Embryonic facial prominence (tissue), 1 donor: ENCODE measurements at regions not wholly inside any gene's neighbourhood (a gene's known extent, or its start where the extent isn't known, plus 50 kb on each side); places are given as distances from the start of the nearest gene placed in this dataset.
A peak's percentile ranks its signal among the peaks of the same experiment; 100 is the strongest.
"Not testable (repeated sequence)": the region's sequence is repeated elsewhere in the genome, so short reads cannot be mapped to it uniquely, and the experiment has no call there.

Experiments
- DNase-seq: peaks from one replicate; pipeline ENCODE4 v3.0.0-alpha.2; 2016; ENCODE audit errors: extremely low spot score

- DNase-seq = no peak
Measured at GRCh38 chr9:108282872-108283271, 572.9 kb downstream of the ACTL7B start.

- DNase-seq = no peak
Measured at GRCh38 chr9:108281696-108282095, 574.1 kb downstream of the ACTL7B start.

GRCh38 chr9:108278341-108278740 lies 577.4 kb downstream of the ACTL7B start:
- DNase-seq = no peak

GRCh38 chr9:108277216-108277615 lies 578.6 kb downstream of the ACTL7B start:
- DNase-seq = no peak

GRCh38 chr9:108275906-108276305 lies 579.9 kb downstream of the ACTL7B start:
- no peak for DNase-seq

GRCh38 chr9:108274971-108275370 lies 580.8 kb downstream of the ACTL7B start:
- no peak for DNase-seq

GRCh38 chr9:108273988-108274387 lies 581.8 kb downstream of the ACTL7B start:
- DNase-seq = no peak

- no peak for DNase-seq
Measured at GRCh38 chr9:108272349-108272899, 583.4 kb downstream of the ACTL7B start.

GRCh38 chr9:108271646-108272348 lies 584.0 kb downstream of the ACTL7B start:
- DNase-seq = peak; percentile 94

- no peak for DNase-seq
Measured at GRCh38 chr9:108271236-108271635, 584.5 kb downstream of the ACTL7B start.

GRCh38 chr9:108270561-108270960 lies 585.2 kb downstream of the ACTL7B start:
- DNase-seq = no peak

- no peak for DNase-seq
Measured at GRCh38 chr9:108270051-108270450, 585.7 kb downstream of the ACTL7B start.

GRCh38 chr9:108269371-108269770 lies 586.4 kb downstream of the ACTL7B start:
- no peak for DNase-seq

- no peak for DNase-seq
Measured at GRCh38 chr9:108265065-108265464, 590.7 kb downstream of the ACTL7B start.

- no peak for DNase-seq
Measured at GRCh38 chr9:108264093-108264492, 591.7 kb downstream of the ACTL7B start.

- no peak for DNase-seq
Measured at GRCh38 chr9:108262836-108263235, 593.0 kb downstream of the ACTL7B start.

- DNase-seq = no peak
Measured at GRCh38 chr9:108259917-108260675, 595.7 kb downstream of the ACTL7B start.

- no peak for DNase-seq
Measured at GRCh38 chr9:108258640-108259039, 597.1 kb downstream of the ACTL7B start.

GRCh38 chr9:108257382-108257781 lies 598.4 kb downstream of the ACTL7B start:
- DNase-seq = no peak

- no peak for DNase-seq
Measured at GRCh38 chr9:108254236-108254635, 601.5 kb downstream of the ACTL7B start.

GRCh38 chr9:108247391-108247790 lies 608.4 kb downstream of the ACTL7B start:
- DNase-seq = not testable (repeated sequence)

GRCh38 chr9:108245901-108246300 lies 609.9 kb downstream of the ACTL7B start:
- DNase-seq = no peak

- no peak for DNase-seq
Measured at GRCh38 chr9:108245331-108245730, 610.5 kb downstream of the ACTL7B start.
